Karpas-422 (cell line): ENCODE measurements at regions not wholly inside any gene's neighbourhood (a gene's known extent, or its start where the extent isn't known, plus 50 kb on each side); places are given as distances from the start of the nearest gene placed in this dataset.

Source experiments
- DNase-seq: peaks from one replicate; pipeline ENCODE4 v3.0.0-alpha.2; 2015
- H2AFZ ChIP-seq: fragments of 200-600 bp; sonication (generic); 2 replicates; pipeline ENCODE4 v1.6.1; 2014; ENCODE audit warnings: antibody characterized with exemption, low read length, mixed read lengths
- H3K27ac ChIP-seq: fragments of 200-600 bp; sonication (generic); 2 replicates; pipeline ENCODE4 v1.5.1; 2014; ENCODE audit warnings: mild to moderate bottlenecking, low read length, moderate library complexity
- H3K27me3 ChIP-seq: fragments of 200-600 bp; sonication (generic); 2 replicates; pipeline ENCODE4 v1.6.1; 2014; ENCODE audit warnings: low read length, mixed read lengths
- H3K36me3 ChIP-seq: fragments of 200-600 bp; sonication (generic); 2 replicates; pipeline ENCODE4 v1.6.1; 2014; ENCODE audit warnings: low read length, mixed read lengths; ENCODE audit not compliant: insufficient read depth
- H3K4me1 ChIP-seq: fragments of 200-600 bp; sonication (generic); 2 replicates; pipeline ENCODE4 v1.6.1; 2014; ENCODE audit warnings: mild to moderate bottlenecking, low read length, mixed read lengths
- H3K4me2 ChIP-seq: fragments of 200-600 bp; sonication (generic); 2 replicates; pipeline ENCODE4 v1.6.1; 2014; ENCODE audit warnings: low read length, low read depth, mild to moderate bottlenecking; ENCODE audit not compliant: poor library complexity, severe bottlenecking
- H3K4me3 ChIP-seq: fragments of 200-600 bp; sonication (generic); 2 replicates; pipeline ENCODE4 v1.5.1; 2014; ENCODE audit warnings: mild to moderate bottlenecking, antibody characterized with exemption, low read length, mixed read lengths
- H3K79me2 ChIP-seq: fragments of 200-600 bp; sonication (generic); 2 replicates; pipeline ENCODE4 v1.6.1; 2014; ENCODE audit warnings: mild to moderate bottlenecking, low read length, mixed read lengths
- H3K9ac ChIP-seq: fragments of 200-600 bp; sonication (generic); 2 replicates; pipeline ENCODE4 v1.6.0; 2014; ENCODE audit warnings: low read length
- H3K9me2 ChIP-seq: fragments of 200-600 bp; sonication (generic), shearing (Covaris generic); replicated peaks from 2 replicates; pipeline ENCODE4 v1.6.0; 2014; ENCODE audit warnings: mild to moderate bottlenecking, low read length, moderate library complexity; ENCODE audit not compliant: insufficient read depth
- H3K9me3 ChIP-seq: fragments of 300-700, 200-600 bp; sonication (generic); 2 replicates; pipeline ENCODE4 v1.6.1; 2014; ENCODE audit warnings: low read length, mixed read lengths
- H4K20me1 ChIP-seq: fragments of 200-600 bp; sonication (generic); 2 replicates; pipeline ENCODE4 v1.6.1; 2014; ENCODE audit warnings: mild to moderate bottlenecking, antibody characterized with exemption, low read length, low read depth; ENCODE audit not compliant: insufficient read depth

GRCh38 chr4:189278597-189279165 lies 662.0 kb upstream of the FRG1 start:
- H2AFZ ChIP-seq, result no peak overlapping the region
- H3K27ac ChIP-seq, result no peak overlapping the region
- no peaks in the 10 kb centered on the region for H3K79me2 ChIP-seq
- no peaks in the 10 kb centered on the region for H4K20me1 ChIP-seq
- no peaks in the 10 kb centered on the region for H3K4me1 ChIP-seq
- H3K4me3 ChIP-seq, result no peak overlapping the region
- DNase-seq, result no peak
- no peaks in the 10 kb centered on the region for H3K27me3 ChIP-seq
- H3K9me3 ChIP-seq, result no peaks in the 10 kb centered on the region
- no peak overlapping the region for H3K4me2 ChIP-seq
- no peak overlapping the region for H3K9ac ChIP-seq
- no peaks in the 10 kb centered on the region for H3K9me2 ChIP-seq
- H3K36me3 ChIP-seq, result no peaks in the 10 kb centered on the region

- Histone ChIP-seq H4K20me1 (no peaks in the 10 kb centered on the region), H3K27ac (no peak overlapping the region), H2AFZ (no peak overlapping the region), H3K4me3 (no peak overlapping the region), H3K27me3 (no peaks in the 10 kb centered on the region), H3K9me3 (no peaks in the 10 kb centered on the region), H3K4me1 (no peaks in the 10 kb centered on the region), H3K79me2 (no peaks in the 10 kb centered on the region), H3K4me2 (no peak overlapping the region), H3K9ac (no peak overlapping the region), H3K36me3 (no peaks in the 10 kb centered on the region), H3K9me2 (no peaks in the 10 kb centered on the region)
- DNase-seq, result no peak
Observed at GRCh38 chr4:189279188-189279587, 661.5 kb upstream of the FRG1 start.

GRCh38 chr4:189285377-189285776 lies 655.3 kb upstream of the FRG1 start:
- Histone ChIP-seq H3K27me3 (no peaks in the 10 kb centered on the region), H2AFZ (no peak overlapping the region), H3K4me2 (no peak overlapping the region), H3K9ac (no peak overlapping the region), H3K9me2 (no peaks in the 10 kb centered on the region), H3K27ac (no peak overlapping the region), H3K9me3 (no peaks in the 10 kb centered on the region), H3K4me3 (no peak overlapping the region), H4K20me1 (no peaks in the 10 kb centered on the region), H3K79me2 (no peaks in the 10 kb centered on the region), H3K4me1 (no peaks in the 10 kb centered on the region), H3K36me3 (no peaks in the 10 kb centered on the region)
- DNase-seq, result peak; percentile 42

GRCh38 chr4:189291939-189292338 lies 648.7 kb upstream of the FRG1 start:
- no peak overlapping the region for H3K27ac ChIP-seq
- H3K4me2 ChIP-seq, result no peak overlapping the region
- DNase-seq, result no peak
- H3K79me2 ChIP-seq, result no peaks in the 10 kb centered on the region
- no peaks in the 10 kb centered on the region for H4K20me1 ChIP-seq
- H2AFZ ChIP-seq, result no peak overlapping the region
- H3K9ac ChIP-seq, result no peak overlapping the region
- H3K4me1 ChIP-seq, result no peaks in the 10 kb centered on the region
- no peaks in the 10 kb centered on the region for H3K27me3 ChIP-seq
- H3K9me2 ChIP-seq, result no peaks in the 10 kb centered on the region
- H3K9me3 ChIP-seq, result no peaks in the 10 kb centered on the region
- H3K36me3 ChIP-seq, result no peaks in the 10 kb centered on the region
- no peak overlapping the region for H3K4me3 ChIP-seq

DNA sequence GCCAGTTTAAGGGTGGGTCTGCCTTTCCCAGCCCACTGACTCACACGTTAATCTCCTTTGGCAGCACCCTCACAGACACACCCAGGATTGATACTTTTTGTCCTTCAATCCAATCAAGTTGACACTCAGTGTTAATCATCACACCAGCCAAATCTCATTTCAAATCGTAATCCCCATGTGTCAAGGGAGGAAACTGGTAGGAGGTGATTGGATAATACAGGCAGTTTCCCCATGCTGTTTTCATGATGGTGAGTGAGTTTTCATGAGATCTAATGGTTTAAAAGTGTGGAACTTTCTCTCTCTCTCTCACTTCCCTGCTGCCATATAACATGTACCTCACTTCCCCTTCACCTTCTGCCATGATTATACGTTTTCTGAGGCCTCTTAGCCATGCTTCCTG lies 647.2 kb upstream of the FRG1 start:
- H3K4me2 ChIP-seq, result no peak overlapping the region
- H3K9ac ChIP-seq, result no peak overlapping the region
- H3K4me3 ChIP-seq, result no peak overlapping the region
- H3K79me2 ChIP-seq, result no peaks in the 10 kb centered on the region
- no peaks in the 10 kb centered on the region for H3K36me3 ChIP-seq
- H3K4me1 ChIP-seq, result no peaks in the 10 kb centered on the region
- no peaks in the 10 kb centered on the region for H4K20me1 ChIP-seq
- no peak overlapping the region for H2AFZ ChIP-seq
- DNase-seq, result no peak
- no peaks in the 10 kb centered on the region for H3K9me3 ChIP-seq
- H3K27ac ChIP-seq, result no peak overlapping the region
- H3K9me2 ChIP-seq, result no peaks in the 10 kb centered on the region
- no peaks in the 10 kb centered on the region for H3K27me3 ChIP-seq

- Histone ChIP-seq H3K9me2 (no peaks in the 10 kb centered on the region), H3K36me3 (no peaks in the 10 kb centered on the region), H3K79me2 (no peaks in the 10 kb centered on the region), H3K4me2 (no peak overlapping the region), H3K27ac (no peak overlapping the region), H3K4me3 (no peak overlapping the region), H3K9ac (no peak overlapping the region), H4K20me1 (no peaks in the 10 kb centered on the region), H2AFZ (no peak overlapping the region), H3K9me3 (no peaks in the 10 kb centered on the region), H3K27me3 (no peaks in the 10 kb centered on the region), H3K4me1 (no peaks in the 10 kb centered on the region)
- DNase-seq, result no peak
Observed at GRCh38 chr4:189294574-189294973, 646.1 kb upstream of the FRG1 start.

DNA sequence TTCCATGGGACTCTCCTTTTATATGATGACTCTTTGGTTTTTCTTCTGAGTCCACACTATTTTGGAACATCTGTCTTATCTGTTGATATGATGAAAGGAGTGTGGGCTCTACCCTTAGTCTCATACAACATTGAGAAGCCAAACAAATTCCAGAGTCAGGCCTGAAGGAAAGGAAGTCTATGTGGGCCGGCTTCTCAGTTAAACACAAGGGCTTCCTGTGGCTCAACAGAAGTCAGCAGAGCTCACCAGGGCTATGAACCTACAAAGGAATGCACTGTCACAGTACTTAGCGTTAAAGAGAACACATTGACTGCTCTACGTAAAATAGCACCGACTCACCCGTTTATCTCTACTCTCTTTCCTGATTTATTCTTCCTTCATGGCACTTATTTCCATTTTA lies 641.0 kb upstream of the FRG1 start:
- no peaks in the 10 kb centered on the region for H3K9me2 ChIP-seq
- H4K20me1 ChIP-seq, result no peaks in the 10 kb centered on the region
- H3K79me2 ChIP-seq, result no peaks in the 10 kb centered on the region
- H3K36me3 ChIP-seq, result no peaks in the 10 kb centered on the region
- no peaks in the 10 kb centered on the region for H3K4me1 ChIP-seq
- H3K4me3 ChIP-seq, result no peak overlapping the region
- no peak overlapping the region for H2AFZ ChIP-seq
- no peak for DNase-seq
- H3K9me3 ChIP-seq, result no peaks in the 10 kb centered on the region
- H3K27ac ChIP-seq, result no peak overlapping the region
- H3K4me2 ChIP-seq, result no peak overlapping the region
- no peaks in the 10 kb centered on the region for H3K27me3 ChIP-seq
- no peak overlapping the region for H3K9ac ChIP-seq

- no peak overlapping the region for H3K9ac ChIP-seq
- no peaks in the 10 kb centered on the region for H3K9me3 ChIP-seq
- no peaks in the 10 kb centered on the region for H3K36me3 ChIP-seq
- H4K20me1 ChIP-seq, result no peaks in the 10 kb centered on the region
- no peak overlapping the region for H3K4me3 ChIP-seq
- no peaks in the 10 kb centered on the region for H3K9me2 ChIP-seq
- no peak for DNase-seq
- H3K27ac ChIP-seq, result no peak overlapping the region
- no peak overlapping the region for H3K4me2 ChIP-seq
- H2AFZ ChIP-seq, result no peak overlapping the region
- H3K27me3 ChIP-seq, result no peaks in the 10 kb centered on the region
- H3K79me2 ChIP-seq, result no peaks in the 10 kb centered on the region
- no peaks in the 10 kb centered on the region for H3K4me1 ChIP-seq
Observed at GRCh38 chr4:189301692-189302091, 639.0 kb upstream of the FRG1 start.

- Histone ChIP-seq H3K27me3 (no peaks in the 10 kb centered on the region), H3K4me3 (no peak overlapping the region), H3K27ac (no peak overlapping the region), H3K9ac (no peak overlapping the region), H3K4me2 (no peak overlapping the region), H3K9me3 (no peaks in the 10 kb centered on the region), H2AFZ (no peak overlapping the region), H3K4me1 (no peaks in the 10 kb centered on the region), H4K20me1 (no peaks in the 10 kb centered on the region), H3K36me3 (no peaks in the 10 kb centered on the region), H3K9me2 (no peaks in the 10 kb centered on the region), H3K79me2 (no peaks in the 10 kb centered on the region)
- no peak for DNase-seq
Observed at GRCh38 chr4:189302719-189303118, 638.0 kb upstream of the FRG1 start.
